GM06990 (cell line): ENCODE measurements at regions not wholly inside any gene's neighbourhood (a gene's known extent, or its start where the extent isn't known, plus 50 kb on each side); places are given as distances from the start of the nearest gene placed in this dataset.

Experiments
- DNase-seq: peaks from one replicate; pipeline ENCODE4 v3.0.0-alpha.2; 2011; ENCODE audit not compliant: insufficient read length; ENCODE audit errors: extremely low read depth
- H3K27me3 ChIP-seq: replicated peaks from 2 replicates; pipeline ENCODE4 v1.6.0; 2011; ENCODE audit warnings: low read length; ENCODE audit not compliant: control insufficient read depth, insufficient read depth
- H3K36me3 ChIP-seq: 2 replicates; pipeline ENCODE4 v1.5.1; 2011; ENCODE audit warnings: low read length; ENCODE audit not compliant: control insufficient read depth, insufficient read depth
- H3K4me3 ChIP-seq: replicated peaks from 2 replicates; pipeline ENCODE4 v1.5.1; 2011; ENCODE audit warnings: low read depth, mild to moderate bottlenecking, control low read depth, low read length
- CTCF ChIP-seq: IDR thresholded peaks from 2 replicates; pipeline ENCODE4 v1.5.1; 2011; ENCODE audit warnings: low read length, control low read depth, mild to moderate bottlenecking, inconsistent platforms; ENCODE audit not compliant: insufficient read depth, poor library complexity, severe bottlenecking

GRCh38 chr7:145269418-145270161, 433.7 kb upstream of the TPK1 start:
- H3K4me3 ChIP-seq = no peak overlapping the region
- DNase-seq = no peak
- H3K27me3 ChIP-seq = no peaks in the 10 kb centered on the region
- H3K36me3 ChIP-seq = no peaks in the 10 kb centered on the region
- no peak for TF ChIP-seq CTCF

- no peaks in the 10 kb centered on the region for H3K27me3 ChIP-seq
- no peak for DNase-seq
- H3K4me3 ChIP-seq = no peak overlapping the region
- TF ChIP-seq CTCF = no peak
- H3K36me3 ChIP-seq = no peaks in the 10 kb centered on the region
Measured at GRCh38 chr7:145265180-145265579, 429.3 kb upstream of the TPK1 start.

GRCh38 chr7:145263886-145264285, 428.0 kb upstream of the TPK1 start:
- Histone ChIP-seq H3K36me3 (no peaks in the 10 kb centered on the region), H3K27me3 (no peaks in the 10 kb centered on the region), H3K4me3 (no peak overlapping the region)
- no peak for TF ChIP-seq CTCF
- DNase-seq = no peak

- Histone ChIP-seq H3K4me3 (no peak overlapping the region), H3K27me3 (no peaks in the 10 kb centered on the region), H3K36me3 (no peaks in the 10 kb centered on the region)
- no peak for TF ChIP-seq CTCF
- DNase-seq = no peak
Measured at GRCh38 chr7:145252031-145252430, 416.2 kb upstream of the TPK1 start.

GRCh38 chr7:145224775-145225174, 388.9 kb upstream of the TPK1 start:
- Histone ChIP-seq H3K4me3 (no peak overlapping the region), H3K27me3 (no peaks in the 10 kb centered on the region), H3K36me3 (no peaks in the 10 kb centered on the region)
- TF ChIP-seq CTCF = no peak
- no peak for DNase-seq

- no peak for DNase-seq
Measured at GRCh38 chr7:145219461-145219860, 383.6 kb upstream of the TPK1 start.

More at GRCh38 chr7:145219461-145219860, 383.6 kb upstream of the TPK1 start:
- Histone ChIP-seq H3K36me3 (no peaks in the 10 kb centered on the region), H3K27me3 (no peaks in the 10 kb centered on the region), H3K4me3 (no peak overlapping the region)
- no peak for TF ChIP-seq CTCF
